ENCODE measurements at regions not wholly inside any gene's neighbourhood (a gene's known extent, or its start where the extent isn't known, plus 50 kb on each side); places are given as distances from the start of the nearest gene placed in this dataset.

GRCh38 chr10:78850644-78851435 is 217.9 kb upstream of the ZMIZ1 start:
- DNase-seq (ENCODE audit: low read depth, low spot score) (no peak), ATAC-seq (no peak)
- Histone ChIP-seq H3K36me3 (ENCODE audit: control insufficient read depth in 1 of 2, insufficient read depth in 2 of 2, low read length in 2 of 2) (no peaks in the 10 kb centered on the region), H3K4me2 (ENCODE audit: low read length) (no peak overlapping the region), H3K27me3 (ENCODE audit: insufficient read depth, low read length) (no peaks in the 10 kb centered on the region), H3K4me3 (replicated peaks in 1 of 2; ENCODE audit: low read depth in 1 of 2, low read length in 2 of 2) (no peak overlapping the region), H3K9me2 (ENCODE audit: insufficient read depth) (no peaks in the 10 kb centered on the region), H3K27ac (ENCODE audit: low read depth, low read length) (no peak overlapping the region), H4K20me1 (ENCODE audit: insufficient read depth) (no peaks in the 10 kb centered on the region), H3K4me1 (ENCODE audit: control insufficient read depth in 1 of 2, insufficient read depth in 2 of 2, low read length in 2 of 2) (no peaks in the 10 kb centered on the region), H3K9ac (ENCODE audit: low read length) (no peak overlapping the region), H3K9me3 (ENCODE audit: control insufficient read depth in 1 of 2, insufficient read depth in 1 of 2, low read depth in 1 of 2, low read length in 2 of 2) (no peaks in the 10 kb centered on the region), H2AFZ (ENCODE audit: low read depth, low read length, poor library complexity, severe bottlenecking) (no peak overlapping the region), H3K79me2 (ENCODE audit: insufficient read depth, low read length) (no peaks in the 10 kb centered on the region)
- no TSS peak for BruUV-seq (replicated peaks)
- CTCF ChIA-PET, result no interaction called here
- no peak for TF ChIP-seq POLR2A (IDR thresholded peaks at IDR 0.05; ENCODE audit: borderline replicate concordance, extremely low read depth, insufficient read depth, insufficient read length)
- TF ChIP-seq ZFX (IDR thresholded peaks at IDR 0.05), result no peak
- TF ChIP-seq SIN3A (IDR thresholded peaks at IDR 0.05; ENCODE audit: low read depth), result no peak
- TF ChIP-seq SP1 (IDR thresholded peaks at IDR 0.05; ENCODE audit: low read depth), result no peak
- no peak for TF ChIP-seq YY1 (IDR thresholded peaks at IDR 0.05; ENCODE audit: extremely low read depth, insufficient replicate concordance, low read depth, low read length)
- no peak for TF ChIP-seq MAX (IDR thresholded peaks at IDR 0.05)
- no peak for TF ChIP-seq CEBPB (IDR thresholded peaks at IDR 0.05; ENCODE audit: low read depth)
- TF ChIP-seq RAD21 (IDR thresholded peaks at IDR 0.05; ENCODE audit: low read depth), result no peak
- no peak for TF ChIP-seq FOSL1 (IDR thresholded peaks at IDR 0.05; ENCODE audit: low read depth)
- TF ChIP-seq REST (IDR thresholded peaks at IDR 0.05; ENCODE audit: low read depth), result no peak
- TF ChIP-seq TCF7L2 (IDR thresholded peaks at IDR 0.05; ENCODE audit: borderline replicate concordance, extremely low read depth, insufficient read depth, insufficient read length), result no peak
- TF ChIP-seq ZNF274 (IDR thresholded peaks at IDR 0.05; ENCODE audit: low read depth, low read length), result no peak
- no peak for TF ChIP-seq CBX3 (IDR thresholded peaks at IDR 0.05; ENCODE audit: low read depth)
- TF ChIP-seq JUND (IDR thresholded peaks at IDR 0.05), result no peak
- no peak for TF ChIP-seq EZH2phosphoT487 (IDR thresholded peaks at IDR 0.05; ENCODE audit: borderline replicate concordance)
- no peak for TF ChIP-seq EGR1 (IDR thresholded peaks at IDR 0.05; ENCODE audit: low read depth)
- TF ChIP-seq, protein P1, sequence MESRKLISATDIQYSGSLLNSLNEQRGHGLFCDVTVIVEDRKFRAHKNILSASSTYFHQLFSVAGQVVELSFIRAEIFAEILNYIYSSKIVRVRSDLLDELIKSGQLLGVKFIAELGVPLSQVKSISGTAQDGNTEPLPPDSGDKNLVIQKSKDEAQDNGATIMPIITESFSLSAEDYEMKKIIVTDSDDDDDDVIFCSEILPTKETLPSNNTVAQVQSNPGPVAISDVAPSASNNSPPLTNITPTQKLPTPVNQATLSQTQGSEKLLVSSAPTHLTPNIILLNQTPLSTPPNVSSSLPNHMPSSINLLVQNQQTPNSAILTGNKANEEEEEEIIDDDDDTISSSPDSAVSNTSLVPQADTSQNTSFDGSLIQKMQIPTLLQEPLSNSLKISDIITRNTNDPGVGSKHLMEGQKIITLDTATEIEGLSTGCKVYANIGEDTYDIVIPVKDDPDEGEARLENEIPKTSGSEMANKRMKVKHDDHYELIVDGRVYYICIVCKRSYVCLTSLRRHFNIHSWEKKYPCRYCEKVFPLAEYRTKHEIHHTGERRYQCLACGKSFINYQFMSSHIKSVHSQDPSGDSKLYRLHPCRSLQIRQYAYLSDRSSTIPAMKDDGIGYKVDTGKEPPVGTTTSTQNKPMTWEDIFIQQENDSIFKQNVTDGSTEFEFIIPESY (IDR thresholded peaks at IDR 0.05; ENCODE audit: extremely low read depth, insufficient replicate concordance, low read length), result no peak
- POLR2A ChIA-PET, result no interaction called here
- intact Hi-C loops (cut with micrococcal nuclease), result no loop called here
- RAD21 ChIA-PET (ENCODE audit: low non-redundant PET in 1 of 2, low total read pairs in 2 of 2, uncharacterized antibody in 2 of 2, unreplicated experiment in 2 of 2), result no interaction called here

All from HCT116 (cell line).